NCI-H524 treated with DMSO at 0.1 percent for 48 hours (cell line): ENCODE measurements at regions not wholly inside any gene's neighbourhood (a gene's known extent, or its start where the extent isn't known, plus 50 kb on each side); places are given as distances from the start of the nearest gene placed in this dataset.

Source experiments
- DNase-seq: peaks from one replicate; lab custom pipeline; 2025; lab: John Stamatoyannopoulos, UW

GRCh38 chr18:33957707-33958106 is 267.0 kb downstream of the NOL4 start:
- no peak for DNase-seq

GRCh38 chr18:33951031-33951430 is 273.7 kb downstream of the NOL4 start:
- DNase-seq = no peak

- no peak for DNase-seq
Observed at GRCh38 chr18:33946336-33946735, 278.4 kb downstream of the NOL4 start.

- no peak for DNase-seq
Observed at GRCh38 chr18:33944493-33944892, 280.2 kb downstream of the NOL4 start.

- DNase-seq = no peak
Observed at GRCh38 chr18:33937270-33937816, 287.4 kb downstream of the NOL4 start.

- DNase-seq = no peak
Observed at GRCh38 chr18:33934258-33934657, 290.5 kb downstream of the NOL4 start.

- no peak for DNase-seq
Observed at GRCh38 chr18:33928231-33928630, 296.5 kb downstream of the NOL4 start.

GRCh38 chr18:33924576-33924975 is 300.1 kb downstream of the NOL4 start:
- DNase-seq = no peak

GRCh38 chr18:33923980-33924379 is 300.7 kb downstream of the NOL4 start:
- no peak for DNase-seq

GRCh38 chr18:33918571-33918970 is 306.1 kb downstream of the NOL4 start:
- no peak for DNase-seq

- no peak for DNase-seq
Observed at GRCh38 chr18:33916200-33916599, 308.5 kb downstream of the NOL4 start.

- no peak for DNase-seq
Observed at GRCh38 chr18:33914399-33914798, 310.3 kb downstream of the NOL4 start.

GRCh38 chr18:33906046-33906445 is 318.7 kb downstream of the NOL4 start:
- no peak for DNase-seq

- DNase-seq = no peak
Observed at GRCh38 chr18:33901894-33902512, 322.7 kb downstream of the NOL4 start.

- no peak for DNase-seq
Observed at GRCh38 chr18:33900638-33901037, 322.6 kb downstream of the ASXL3 start.

- no peak for DNase-seq
Observed at GRCh38 chr18:33898427-33898826, 320.4 kb downstream of the ASXL3 start.

GRCh38 chr18:33878213-33878612 is 300.2 kb downstream of the ASXL3 start:
- DNase-seq = no peak

- DNase-seq = no peak
Observed at GRCh38 chr18:33875029-33875565, 297.1 kb downstream of the ASXL3 start.

- DNase-seq = no peak
Observed at GRCh38 chr18:33873112-33873511, 295.1 kb downstream of the ASXL3 start.

- no peak for DNase-seq
Observed at GRCh38 chr18:33871363-33872025, 293.5 kb downstream of the ASXL3 start.

- no peak for DNase-seq
Observed at GRCh38 chr18:33870059-33870458, 292.0 kb downstream of the ASXL3 start.

- no peak for DNase-seq
Observed at GRCh38 chr18:33866386-33866785, 288.4 kb downstream of the ASXL3 start.

- DNase-seq = no peak
Observed at GRCh38 chr18:33863912-33864311, 285.9 kb downstream of the ASXL3 start.

GRCh38 chr18:33854827-33855139 is 276.8 kb downstream of the ASXL3 start:
- no peak for DNase-seq
